GM19240 (cell line): ENCODE measurements at regions not wholly inside any gene's neighbourhood (a gene's known extent, or its start where the extent isn't known, plus 50 kb on each side); places are given as distances from the start of the nearest gene placed in this dataset.

Source experiments
- DNase-seq: peaks from one replicate; pipeline ENCODE4 v3.0.0; 2011; ENCODE audit warnings: low spot score; ENCODE audit not compliant: insufficient read length

DNA sequence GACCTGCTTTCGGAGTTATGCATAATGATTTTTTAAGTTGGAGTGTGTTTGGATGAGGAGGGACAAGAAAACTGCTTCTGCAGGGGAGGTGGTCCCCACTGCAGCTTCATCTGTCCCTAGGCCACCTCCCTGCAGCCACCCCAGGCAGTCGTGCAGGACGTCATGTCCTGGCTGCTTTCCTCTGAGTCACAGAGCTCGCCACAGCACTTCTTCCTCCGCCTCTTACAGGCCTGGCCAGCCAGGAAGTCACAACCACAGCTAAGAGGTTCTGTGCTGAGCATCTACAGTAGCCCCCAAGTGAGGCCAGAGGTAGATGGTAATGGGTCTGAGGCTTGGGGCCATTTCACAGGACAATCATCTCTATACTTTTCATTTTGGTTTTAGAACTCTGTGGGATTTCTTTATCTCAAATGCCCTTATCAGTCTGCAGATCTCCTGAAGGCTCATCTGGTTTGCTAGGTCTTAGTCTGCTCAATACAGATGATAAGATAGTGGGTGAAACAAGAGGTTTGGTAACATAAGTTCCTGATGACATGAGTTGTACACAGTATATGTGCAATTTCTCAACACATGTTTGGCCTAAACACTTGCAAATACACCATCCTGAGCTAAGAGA lies 106.4 kb downstream of the ARF6 start:
- DNase-seq, result peak; percentile 72

DNA sequence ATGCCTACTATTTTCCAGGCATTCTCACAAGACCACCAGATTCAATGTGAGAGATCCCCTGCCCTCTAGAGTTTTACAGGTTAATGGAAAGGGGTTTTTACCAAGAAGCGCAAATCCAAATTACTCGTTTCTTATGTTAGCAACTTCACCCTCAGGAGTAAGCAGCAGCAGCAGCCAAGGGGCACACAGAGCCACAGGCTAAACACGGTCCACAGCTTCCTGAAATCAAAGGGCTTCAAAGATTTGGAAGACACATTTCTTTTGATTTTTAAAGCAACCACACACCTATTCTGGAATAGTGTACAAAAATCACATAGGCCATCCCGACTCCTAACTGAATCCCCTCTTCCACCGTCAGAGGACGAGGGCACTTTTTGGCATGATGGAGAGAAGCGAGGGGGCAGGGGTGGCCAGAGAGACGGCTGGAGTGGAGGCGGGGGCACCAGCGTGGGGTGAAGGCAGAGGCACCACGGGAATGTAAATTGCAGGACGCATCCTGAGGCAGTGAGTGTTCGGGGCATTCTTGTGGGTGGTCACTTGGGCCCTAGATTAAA lies 107.0 kb downstream of the ARF6 start:
- DNase-seq, result no peak

DNA sequence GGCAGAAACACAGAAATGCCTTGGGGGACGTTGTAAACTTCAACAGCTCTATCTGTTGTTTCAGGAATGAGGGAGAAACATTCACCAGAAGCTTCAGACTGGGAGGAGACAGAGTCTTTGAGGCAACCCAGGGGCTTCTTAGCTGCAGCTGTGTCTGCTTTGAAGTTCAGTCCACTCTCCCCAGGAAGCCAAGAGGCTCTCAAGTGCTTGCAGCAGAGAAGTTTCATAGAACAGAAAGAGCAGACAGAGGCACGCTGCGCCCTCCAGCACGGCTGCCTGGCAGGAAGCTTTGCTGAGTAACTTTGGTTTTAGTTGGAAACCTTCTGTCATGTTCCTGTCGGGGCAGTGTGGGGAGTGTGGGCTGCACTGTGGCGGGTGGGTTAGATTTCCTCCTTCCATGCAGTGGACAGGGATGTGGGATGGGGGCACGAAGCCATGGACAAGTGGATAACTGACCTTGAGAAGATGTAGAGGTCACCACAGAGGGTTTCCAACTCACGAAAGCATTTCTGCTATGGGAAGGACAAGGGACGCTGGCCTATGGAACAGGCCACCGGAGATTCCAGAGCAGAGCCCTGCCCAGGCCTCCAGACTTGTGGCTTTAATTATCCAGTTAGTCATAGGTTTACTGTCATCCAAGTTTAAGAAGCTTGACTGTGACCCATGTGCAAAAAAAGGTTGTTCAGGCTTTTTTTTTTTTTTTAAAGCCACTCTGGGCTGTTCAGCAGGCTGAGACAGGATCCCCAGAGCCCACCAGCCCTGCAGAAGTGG lies 107.7 kb downstream of the ARF6 start:
- no peak for DNase-seq

DNA sequence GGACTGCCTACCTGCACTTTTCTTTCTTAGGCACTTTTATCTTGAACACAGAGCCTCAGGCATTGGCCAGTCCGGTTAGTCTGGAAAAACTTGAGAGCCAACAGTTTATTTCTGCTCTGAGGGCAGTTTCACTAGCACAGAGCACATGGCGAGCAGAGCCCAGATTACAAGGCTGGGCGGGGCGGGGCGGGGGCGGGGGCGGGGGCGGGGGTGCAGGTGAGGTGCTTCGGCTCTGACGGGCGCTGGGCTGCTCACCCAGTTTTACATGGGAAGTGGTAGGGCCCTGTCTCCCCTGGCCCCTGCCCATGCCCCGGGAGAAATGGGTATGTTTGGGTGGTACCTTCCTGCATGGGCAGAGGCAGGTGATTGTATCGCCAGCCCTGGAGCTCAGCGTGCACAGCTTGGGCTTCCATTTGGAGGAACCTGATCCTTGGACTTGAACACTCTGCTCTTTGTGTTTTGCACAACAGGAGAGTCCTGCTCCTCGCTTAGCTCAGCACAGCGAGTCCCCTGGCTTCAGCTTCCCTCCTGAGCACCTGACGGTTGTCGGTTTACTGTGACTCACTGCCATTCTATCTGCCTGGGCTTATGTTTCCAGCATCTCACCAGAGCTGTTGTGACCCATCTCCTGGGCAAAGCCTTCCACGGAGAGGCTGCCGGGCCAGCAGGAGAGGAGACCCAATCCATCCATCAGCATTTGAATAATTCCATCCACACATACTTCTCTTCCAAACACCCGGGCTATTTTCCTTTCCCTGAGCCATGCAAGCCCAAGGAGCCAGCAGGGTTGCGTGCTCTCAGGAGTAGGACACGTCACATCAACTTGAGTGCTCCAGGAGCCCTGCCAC lies 108.5 kb downstream of the ARF6 start:
- DNase-seq, result peak; percentile 21

DNA sequence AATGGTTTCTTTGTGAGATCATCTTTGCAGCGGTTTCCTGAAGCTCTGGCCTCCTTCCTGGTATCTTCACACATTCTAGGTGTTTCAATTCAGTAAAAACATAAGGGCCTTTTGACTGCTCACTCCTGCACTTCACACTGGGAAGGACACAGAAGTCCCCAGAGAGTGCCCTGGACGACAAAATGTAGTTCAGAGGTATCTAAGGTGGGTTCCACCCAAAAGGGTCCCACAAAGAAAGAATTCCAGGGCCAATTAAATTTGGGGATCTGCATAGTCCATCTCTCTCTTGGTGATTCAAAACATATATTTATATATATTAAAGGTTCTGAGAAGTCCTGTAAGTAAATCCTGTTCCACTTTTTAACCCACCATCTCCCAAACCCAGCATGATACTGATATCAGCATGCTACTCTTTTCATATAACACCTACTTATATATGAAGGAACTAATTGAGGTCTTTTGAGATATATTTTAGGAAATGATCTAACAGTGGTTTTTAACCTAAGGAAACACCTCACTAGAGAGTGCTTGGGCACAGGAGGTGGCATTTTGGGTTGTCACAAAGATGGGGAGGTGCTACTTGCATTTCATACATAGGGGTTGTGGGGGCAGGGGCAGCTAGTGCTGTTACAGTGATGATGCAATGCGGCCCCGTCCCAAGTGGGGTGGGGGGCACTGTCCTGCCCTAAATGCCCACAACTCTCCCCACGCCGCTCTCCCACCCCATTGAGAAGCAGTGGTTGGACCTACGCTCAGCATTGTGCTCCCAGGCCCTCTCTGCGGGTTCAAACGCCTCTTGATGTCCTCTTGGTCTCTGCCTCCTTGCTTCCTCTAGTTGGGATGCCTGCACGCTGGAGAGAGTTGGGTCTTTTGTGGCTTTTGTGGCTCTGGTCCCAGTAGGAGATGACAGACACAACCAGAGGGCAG lies 109.4 kb downstream of the ARF6 start:
- no peak for DNase-seq

DNA sequence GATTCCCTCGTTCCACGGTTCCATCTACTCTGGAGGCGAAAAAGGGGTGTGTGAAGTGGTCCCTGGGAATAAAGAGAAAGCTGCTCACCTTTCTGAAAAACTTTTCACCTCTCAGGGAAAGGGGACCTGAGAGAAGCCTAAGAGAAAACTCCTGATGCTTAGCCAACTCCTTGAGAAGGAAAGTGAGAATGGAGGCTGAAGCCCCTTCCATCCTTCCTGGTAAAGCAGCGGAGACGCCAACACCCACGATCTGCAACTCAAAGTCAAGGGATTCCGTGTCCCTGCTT lies 110.0 kb downstream of the ARF6 start:
- DNase-seq, result no peak

DNA sequence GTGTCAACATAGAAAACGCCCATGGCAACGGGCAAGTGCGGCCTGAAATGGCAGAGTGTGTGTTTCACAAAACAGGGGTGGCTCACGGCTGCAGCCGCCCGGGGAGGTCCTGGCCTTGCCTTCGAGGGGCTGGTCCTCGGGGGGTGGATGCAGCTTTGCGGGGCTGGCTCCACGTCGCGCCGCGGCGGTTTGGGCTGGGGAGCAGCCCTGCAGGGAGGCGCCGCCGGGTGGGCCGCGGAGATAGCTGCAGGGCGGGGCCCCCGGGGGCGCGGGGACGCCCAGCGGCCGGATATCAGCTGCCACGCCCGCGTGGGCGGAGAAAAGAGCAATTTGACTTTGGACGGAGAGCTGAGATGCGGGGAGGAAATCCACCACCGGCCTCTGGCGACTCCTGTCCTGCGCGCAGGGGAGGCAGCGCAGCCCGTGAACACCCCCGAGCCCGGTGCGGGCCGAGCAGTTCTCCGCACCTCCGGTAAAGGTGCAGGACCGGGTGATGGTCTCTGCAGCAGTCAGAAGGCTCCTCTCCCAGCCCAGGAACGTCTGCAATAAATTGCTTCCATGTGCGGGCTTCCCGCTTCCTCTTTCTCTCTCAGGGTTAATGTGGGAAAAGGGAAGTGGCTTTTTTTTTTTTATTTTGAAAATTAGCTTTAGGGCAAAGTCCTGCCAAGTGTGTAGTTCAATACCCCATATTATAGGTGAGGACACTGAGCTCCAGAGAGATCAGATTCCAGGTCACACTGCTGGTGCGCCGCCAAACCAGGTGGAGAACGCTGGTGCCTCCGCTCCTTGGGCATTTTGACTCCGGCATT lies 110.5 kb downstream of the ARF6 start:
- peak; percentile 78 for DNase-seq

DNA sequence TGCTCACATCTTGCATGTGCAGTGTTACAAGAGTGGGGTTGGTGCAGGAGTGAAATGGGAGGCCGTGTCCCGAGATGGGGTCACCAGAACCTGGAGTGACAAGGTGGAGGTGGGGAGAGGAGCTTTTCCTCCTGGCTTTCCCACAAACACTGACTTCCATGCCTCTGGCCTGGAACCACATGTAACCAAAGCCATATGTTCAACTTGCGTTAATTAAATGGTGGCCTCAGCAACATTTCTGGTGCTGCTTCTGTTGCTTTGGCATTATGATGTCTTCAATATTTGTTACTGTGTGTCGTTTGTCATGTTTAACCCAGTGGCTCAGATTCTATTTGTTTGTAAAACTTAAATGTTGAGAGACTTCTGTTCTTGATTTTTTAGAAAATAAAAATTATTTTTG lies 110.2 kb downstream of the VCPKMT start:
- no peak for DNase-seq

DNA sequence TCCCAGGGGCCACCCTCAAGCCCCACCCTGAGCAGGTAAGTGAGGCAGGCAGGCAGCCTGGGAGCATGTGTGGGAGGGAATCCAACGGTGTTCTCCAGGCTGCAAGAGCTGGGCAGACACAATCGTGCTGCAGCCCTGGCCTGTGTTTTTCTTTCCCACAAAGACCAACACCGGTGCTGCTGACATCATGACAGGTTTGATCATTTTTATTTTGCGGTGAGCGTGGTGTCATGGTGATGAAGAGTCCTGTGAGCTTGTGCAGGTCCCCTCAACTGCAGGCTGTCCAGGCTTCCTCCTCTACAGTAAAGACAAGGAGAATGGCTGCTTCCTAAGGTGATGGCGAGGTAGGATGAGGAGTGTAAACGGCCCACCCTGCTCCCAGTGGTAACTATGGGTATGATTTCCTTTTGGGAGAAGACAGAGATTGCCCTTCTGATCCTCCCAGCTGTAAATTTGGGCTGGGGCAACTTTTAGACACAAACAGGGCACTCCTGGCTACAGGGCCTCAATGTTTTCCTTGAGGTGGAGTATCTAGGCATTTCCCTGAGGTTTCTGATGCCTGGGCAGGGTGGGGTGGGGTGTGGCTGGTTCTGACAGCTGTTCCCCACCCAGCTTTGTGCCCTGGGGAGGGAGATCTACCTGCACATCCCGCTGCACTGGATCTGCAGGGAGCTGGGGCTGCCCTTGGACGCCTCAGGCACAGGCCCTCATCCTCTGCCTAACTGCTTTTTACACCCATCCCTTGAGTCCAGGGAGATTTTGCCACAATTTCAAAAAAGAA lies 109.1 kb downstream of the VCPKMT start:
- no peak for DNase-seq

DNA sequence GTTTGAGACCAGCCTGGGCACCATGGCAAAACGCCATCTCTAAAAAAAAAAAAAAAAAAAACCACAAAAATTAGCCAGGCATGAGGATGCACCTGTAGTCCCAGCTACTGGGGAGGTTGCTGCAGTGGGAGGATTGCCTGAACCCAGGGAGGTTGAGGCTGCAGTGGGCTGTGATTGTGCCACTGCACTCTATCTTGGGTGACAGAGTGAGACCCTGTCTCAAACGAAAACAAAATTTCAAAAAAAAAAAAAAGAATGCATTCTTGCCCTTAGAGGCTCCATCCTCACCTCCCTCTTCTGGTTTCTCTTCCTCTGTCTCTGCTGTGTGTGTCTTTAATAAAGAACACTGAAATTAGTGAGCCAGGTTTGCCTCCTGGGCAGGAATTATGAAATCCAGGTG lies 107.8 kb downstream of the VCPKMT start:
- DNase-seq, result no peak

DNA sequence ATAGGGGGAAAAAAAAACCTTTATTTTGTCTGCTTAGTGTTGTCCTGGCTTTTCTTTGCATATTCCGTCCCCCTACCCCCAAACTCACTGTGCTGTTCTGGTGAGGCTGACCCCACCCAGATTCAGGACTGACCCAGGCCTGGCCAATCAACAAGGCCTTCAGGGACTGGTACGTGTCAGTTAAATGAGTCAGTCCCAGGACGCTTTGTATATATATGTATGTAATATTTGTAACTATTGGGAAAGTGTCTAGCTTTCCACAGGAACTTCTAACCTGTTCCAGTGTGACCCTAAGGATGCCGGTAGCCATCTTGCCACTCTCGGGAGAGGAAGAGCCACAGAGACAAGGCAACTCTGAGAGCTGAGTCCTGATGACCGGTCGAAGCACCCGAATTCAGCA lies 107.4 kb downstream of the VCPKMT start:
- no peak for DNase-seq

DNA sequence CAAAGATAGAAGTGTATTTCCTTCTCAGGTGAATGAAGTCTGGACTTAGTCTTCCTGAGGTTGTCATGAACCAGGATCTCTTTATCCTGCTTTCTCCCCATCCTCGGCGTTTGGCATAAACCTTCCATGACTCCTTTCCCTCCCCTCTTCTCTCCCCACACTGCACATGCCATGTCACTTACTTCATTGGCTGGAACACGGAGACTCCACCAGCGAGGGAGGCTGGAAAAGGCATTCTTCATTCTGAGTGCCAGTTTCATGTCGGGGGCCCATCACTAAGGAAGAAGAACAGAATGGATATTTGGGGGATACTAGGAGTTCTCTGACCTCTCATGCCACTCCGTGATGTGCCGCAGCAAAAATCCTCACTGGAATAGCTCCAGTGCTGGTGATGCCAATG lies 105.6 kb downstream of the VCPKMT start:
- DNase-seq, result no peak

DNA sequence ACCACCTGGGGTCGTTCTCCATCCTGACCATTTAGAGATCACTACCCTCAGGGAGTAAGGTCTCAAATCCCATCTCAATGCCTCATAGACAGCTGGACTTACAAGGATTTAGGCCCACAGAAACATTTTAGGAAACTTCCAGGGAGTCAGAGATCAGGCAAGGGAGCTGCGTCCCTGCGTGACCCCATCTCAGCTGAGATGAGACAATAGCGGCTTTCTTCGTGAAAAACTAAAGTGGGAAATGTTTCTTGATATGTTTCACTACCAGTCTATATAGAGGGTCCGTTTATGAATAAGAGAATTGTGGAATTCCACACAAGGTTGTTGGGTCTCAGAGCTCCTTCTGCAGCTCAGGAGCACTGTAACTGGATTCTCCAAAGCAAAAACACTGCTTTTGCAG lies 105.1 kb downstream of the VCPKMT start:
- DNase-seq, result no peak

DNA sequence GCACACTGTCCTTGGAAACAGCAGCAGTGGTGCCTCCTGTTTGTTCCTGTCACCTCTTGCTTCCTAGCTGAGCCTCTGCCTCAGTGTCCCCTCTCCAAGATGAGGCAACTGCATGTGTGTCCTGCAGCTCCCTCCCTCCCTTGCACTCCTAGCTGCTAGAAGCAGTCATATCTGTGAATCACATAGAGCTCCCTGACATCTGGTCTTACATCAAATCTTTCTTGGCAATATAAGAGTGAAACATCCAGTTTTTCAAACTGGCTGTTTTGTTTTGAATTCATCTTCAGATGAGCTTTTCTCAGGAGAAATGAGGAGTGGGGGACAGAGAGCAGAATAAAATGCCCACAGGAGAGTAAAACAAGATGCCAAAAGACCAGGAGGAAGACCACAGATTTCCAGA lies 103.7 kb downstream of the VCPKMT start:
- DNase-seq, result no peak

DNA sequence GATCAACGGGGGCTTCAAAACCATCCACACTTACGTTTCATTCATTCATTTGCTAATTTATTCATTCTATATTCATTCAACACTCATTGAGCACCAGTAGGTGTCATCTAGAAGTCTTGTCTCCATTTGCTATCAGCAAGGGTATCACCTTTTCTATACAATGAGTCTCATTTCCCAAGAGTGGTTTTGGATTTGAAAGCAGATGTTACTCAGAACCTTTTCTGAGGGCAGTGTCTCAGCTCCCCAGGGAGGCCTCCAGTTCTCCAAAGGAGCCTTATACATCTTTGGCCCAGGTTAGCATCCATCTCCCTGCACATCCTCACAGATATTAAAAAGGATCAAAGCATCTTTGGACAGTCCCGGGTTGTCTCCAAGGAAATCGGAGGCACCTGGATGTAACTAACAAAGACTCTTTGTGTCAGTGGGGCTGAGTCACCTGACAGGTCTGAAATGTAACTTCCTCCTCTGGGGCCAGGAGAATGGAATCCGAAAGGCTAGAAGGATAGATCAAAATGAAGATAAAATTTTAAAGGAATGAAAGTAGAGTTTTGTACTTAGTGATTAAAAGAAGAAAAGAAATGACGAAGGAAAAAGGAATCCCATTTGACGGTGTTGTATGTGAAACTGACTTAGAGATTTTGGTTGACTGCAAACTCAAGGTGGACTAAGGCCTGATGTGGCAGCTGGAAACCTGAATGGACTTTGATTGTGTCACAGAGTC lies 103.0 kb downstream of the VCPKMT start:
- DNase-seq, result no peak

DNA sequence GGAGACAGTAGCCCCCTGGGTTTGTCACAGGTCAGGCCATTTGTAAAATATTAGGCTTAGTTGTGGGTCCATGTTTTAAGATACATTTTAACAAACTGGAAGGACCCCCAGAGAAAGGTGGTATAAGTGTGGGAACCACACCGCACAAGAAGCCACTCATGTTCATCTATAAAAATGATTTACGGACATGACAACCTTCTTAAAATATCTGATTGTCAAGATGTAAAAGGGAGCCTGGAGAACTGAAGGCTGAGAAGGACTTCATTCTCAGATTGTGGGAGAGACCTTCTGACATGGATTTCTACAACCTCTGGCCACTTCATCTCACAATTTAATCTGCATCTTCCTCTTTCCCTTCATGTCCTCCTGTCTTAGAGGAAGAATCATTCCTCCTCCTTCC lies 102.4 kb downstream of the VCPKMT start:
- no peak for DNase-seq

DNA sequence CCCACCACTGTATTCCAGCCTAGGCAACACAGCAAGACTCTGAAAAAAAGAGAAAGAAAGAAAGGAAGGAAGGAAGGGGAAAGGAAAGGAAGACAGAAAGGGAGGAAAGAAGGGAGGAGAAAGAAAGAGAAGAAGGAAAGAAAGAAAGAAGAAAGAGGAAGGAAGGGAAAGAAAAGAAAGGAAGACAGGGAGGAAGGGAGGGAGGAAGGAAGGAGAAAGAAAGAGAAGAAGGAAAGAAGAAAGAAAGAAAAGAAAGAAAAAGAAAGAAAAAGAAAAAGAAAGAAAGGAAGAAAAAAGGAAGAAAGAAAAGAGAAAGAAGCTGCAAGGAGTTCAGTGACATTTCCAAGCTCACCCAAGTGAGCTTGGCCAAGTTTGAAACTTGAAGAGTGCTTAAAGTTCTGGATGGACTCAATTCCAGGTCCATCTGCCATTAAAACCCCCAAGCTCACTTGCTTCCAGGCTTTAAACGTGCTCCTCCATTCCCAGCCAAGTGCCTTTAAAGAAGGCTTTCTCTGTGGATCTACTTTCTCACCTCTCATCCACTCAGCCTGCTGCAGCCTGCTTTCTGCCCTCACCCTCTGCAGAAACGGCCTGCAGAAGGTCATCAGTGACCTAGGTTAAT lies 101.5 kb downstream of the VCPKMT start:
- DNase-seq, result no peak

DNA sequence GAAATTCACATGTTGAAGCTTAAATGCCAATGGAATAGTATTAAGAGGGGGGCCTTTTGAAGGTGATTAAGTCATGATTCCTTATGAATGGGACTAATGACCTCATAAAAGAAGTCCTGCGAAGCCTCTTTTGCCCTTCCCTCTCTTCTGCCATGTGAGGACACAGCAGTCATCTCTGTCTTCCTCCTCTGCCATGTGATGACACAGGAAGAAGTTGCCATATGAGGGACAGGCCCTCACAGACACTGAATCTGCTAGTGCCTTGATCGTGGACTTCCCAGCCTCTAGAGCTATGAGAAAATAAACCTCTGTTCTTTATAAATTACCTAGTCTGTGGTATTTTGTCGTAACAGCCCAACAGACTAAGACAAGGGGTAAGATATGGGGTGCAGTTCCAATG lies 100.7 kb downstream of the VCPKMT start:
- DNase-seq, result no peak
